GM21367 (cell line): ENCODE measurements at regions not wholly inside any gene's neighbourhood (a gene's known extent, or its start where the extent isn't known, plus 50 kb on each side); places are given as distances from the start of the nearest gene placed in this dataset.

Experiments used
- ATAC-seq: cut with Tn5 transposase; IDR thresholded peaks from one replicate; pipeline ENCODE4 v1.9.1; 2021; ENCODE audit not compliant: unreplicated experiment

DNA sequence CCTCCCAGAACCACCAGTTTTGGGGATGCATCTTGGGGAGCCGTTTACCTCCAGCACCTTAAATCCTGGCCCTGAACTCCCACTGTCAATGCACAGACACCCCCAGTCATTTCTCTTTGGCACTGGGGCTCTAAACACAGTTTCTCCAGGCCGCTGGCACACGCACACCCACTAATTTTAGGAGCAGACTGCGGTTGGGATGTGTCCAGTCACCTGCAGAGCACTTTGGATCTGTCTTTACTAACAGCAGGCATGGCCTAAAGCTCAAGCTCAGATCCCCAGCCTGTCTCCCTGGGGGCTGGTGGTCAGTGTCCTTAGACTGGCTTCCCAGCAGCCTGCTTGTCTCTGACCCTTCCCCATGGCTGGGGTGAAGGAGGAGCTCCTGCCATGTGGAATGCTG is 49.9 kb downstream of the SYNE3 start:
- ATAC-seq = no peak

DNA sequence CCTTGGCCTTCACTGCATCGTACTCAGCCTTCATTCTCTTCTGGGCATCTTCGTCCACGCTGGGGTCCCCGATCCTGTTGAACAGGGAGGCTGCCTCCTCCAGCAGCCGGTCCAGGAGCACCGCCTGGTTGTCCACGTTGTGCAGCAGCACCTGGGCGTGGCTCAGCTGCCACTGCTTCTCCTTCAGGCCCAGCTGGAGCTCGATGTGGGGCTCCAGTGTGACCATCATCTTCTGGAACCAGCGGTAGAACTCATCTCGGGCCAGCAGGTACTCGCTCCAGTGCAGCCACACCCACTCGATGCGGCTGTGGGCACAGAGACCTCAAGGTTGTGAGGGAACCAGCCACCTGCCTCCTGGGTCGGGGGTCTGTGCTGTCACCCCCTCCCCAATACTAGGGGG is 50.5 kb downstream of the SYNE3 start:
- ATAC-seq = no peak

DNA sequence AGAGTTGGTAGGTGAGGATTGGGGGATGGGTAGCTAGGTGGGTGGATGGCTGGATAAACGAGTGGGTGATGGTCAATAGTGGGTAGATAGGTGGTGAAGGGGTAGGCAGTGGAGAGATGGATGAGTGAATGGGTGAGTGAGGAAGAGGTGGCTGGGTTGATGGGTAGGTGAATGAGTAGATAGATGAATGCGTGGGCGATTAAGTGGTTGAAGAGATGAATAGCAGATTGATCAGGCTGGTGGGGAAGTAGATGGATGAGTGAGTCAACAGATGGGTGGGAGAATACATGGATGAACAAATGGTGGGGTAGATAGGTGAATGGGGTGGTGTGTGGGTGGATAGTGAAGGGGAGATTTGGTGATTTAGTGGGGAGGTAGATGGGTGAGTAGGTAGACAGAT is 51.1 kb downstream of the SYNE3 start:
- no peak for ATAC-seq

DNA sequence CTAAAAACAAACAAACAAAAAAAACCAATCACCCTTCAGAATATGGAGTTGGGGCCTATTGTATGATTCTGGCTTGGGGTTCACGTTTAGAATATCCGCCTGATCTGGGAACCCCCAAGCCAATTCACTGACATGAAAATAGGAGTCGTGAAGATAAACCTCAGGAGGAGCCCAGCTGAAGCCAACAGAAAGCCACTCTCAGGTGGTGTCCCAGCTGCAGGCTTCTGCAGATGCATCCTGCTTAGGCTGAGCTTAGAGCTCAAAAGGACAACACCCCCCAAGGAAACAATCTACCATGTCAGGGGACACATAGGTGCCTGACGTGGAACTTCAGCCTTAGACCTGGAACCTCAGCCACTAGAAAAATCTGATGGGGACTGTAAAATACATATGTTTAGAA is 51.9 kb downstream of the SYNE3 start:
- no peak for ATAC-seq

DNA sequence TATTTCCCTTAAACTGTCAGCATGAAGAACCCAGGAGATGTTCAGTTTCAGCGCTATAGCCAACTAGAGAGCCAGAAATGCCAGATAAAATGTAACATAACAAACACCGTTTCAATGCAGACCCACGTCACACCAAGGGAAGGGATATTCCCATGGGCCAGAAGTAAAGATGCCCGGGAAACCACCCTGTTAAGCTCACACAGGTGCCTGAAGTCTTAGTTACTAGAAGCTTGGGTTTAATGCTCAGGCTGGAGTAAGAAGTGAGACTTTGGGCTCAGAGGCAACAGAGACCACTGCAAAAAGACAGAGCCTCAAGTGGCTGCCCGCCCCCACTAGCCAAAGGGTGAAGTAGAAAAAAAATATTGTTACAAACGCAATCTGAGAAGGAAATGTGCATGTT is 52.3 kb downstream of the SYNE3 start:
- no peak for ATAC-seq

DNA sequence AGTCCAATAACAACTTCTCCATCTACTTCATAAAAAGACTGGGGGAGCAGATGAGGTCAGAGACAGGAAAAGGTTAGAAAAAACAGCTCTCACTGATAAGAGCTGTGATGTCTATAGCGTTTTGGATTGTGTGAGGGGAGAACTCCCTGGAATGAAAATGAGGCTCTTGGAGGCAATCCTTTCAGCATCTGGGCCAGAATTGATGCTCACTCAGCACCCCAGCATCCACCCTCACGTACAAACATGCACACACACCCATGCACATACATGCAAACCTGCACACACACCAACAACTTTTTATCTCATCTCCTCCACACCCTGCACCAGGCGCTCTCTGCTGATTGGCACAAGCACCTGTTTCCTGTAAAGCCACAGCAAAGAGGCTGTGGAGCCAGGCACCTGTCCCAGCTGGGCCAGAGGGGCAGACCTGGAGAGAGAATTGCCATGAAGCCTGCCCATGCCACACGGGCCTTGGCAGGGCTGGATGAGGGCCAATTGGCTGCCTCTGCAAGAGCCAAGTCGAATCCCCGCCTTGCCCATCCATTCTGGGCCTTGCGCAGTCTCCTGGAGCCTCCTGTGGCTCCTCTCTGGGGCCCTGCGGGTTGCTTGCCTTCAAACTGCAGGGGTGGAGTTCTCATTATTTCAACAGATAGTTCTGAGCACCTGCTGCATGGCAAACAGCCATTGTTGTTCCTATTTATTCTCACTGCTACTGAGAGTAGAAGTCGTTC is 53.1 kb downstream of the SYNE3 start:
- ATAC-seq = no peak

DNA sequence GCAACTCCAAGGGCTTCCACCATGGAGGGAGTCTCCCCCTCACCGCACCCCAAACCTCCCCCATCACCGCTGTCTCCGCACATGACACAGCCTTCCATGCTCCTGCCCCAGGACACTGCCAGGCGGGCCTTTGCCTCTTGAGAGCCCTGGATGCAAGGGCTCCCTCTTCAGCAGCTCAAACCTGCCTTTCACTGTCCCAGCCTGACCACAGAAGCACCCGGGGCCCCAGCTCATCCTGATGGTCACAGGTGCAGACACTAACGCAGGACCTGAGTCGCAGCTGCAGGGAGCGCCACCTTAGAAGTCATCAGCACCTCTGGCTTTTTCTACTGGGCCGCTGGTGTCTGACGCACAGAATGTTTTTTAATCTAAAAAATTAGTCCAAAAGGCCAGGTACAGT is 54.0 kb downstream of the SYNE3 start:
- no peak for ATAC-seq

DNA sequence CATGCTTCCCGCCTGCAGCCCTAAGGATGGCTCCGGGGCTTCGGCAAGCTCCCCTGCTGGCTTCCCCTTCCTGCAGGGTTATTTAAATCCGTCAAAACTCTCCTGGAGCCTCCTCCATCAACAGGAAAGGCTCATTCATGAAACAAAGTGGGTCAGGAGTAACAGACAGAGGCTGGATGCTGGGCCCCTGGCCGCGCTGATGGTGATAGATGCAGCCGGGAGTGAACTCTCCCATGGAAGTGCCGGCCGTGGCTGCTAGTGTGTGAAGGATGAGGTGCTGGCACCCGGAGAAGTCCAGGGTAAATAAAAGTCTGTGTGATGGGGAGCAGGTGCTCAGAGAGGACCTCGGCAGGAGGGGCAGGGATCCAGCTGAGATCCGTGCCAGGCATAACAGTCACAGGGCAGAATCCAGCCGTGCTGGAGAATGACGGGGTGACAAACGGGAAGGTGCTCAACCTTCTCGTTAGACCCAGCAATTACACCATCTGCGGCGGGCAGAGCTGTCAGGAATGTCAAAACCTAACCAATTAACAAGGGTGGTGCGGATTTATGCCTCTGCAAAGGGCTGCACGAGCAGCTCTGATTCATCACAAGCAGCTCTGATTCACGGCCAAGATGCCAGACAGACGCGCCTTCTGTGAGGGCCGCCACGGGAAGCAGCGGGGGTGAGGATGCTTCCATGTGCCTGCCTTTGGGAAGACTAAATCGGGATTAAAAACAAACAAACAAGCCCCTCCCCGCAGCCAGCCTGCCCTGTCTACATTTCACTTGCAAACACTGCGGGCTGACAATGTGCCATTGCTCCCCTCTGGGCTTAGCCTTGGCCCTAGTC is 55.6 kb downstream of the SYNE3 start:
- no peak for ATAC-seq

DNA sequence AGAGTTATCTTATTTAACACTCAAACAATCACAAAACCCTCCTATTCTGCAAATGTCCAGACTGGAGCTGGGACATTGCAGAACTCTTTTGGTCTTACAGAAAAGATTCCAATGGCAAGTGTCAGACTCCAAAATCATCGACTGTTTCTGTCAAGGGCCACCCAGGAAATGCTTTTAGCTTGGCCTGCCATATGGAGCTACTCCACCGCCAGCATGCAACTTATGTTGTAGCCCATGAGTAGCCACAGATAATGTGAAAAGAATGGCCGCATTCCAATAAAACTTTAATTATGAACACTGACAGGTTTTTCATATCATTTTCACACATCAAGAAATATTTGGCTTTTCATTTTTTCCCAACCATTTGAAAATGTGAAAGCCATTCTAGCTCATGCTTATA is 57.5 kb downstream of the SYNE3 start:
- ATAC-seq = no peak

DNA sequence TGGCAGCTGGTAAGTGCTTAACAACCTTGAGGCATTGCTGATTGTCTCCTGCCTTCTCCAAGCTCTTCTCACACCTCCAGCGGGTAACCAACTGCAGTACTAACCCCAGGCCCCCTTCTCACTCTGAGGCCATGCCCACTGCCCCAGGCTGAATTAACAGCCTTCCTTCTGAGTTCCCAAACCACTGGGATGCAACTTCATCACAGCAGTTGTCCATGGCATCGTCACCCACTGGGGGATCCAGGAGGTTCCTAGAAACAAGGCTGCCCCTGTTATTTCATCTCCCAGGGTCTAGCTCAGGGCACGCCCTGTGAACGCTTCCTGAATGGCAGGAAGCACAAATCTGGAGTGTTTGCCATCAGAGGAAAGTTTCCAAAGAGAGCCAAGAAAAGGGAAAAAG is 58.0 kb downstream of the SYNE3 start:
- ATAC-seq = no peak

DNA sequence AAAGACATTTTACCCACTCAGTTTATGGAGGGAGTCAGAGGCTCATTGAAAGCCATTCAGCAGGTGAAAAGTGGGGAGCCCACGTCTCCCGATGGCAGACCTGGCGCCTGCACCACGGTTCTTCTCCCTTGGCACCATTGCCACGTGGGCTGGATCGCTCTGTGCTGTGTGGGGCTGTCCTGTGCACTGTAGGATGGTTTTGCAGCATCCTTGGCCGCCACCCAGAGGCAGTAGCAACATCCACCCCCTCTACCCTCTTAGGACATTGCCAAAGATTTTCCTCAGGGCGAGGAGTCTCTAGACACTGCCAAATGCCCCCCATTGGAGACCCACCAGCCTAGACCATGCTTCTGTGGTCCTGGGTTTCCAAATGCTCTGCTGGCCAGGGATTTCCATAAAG is 60.2 kb downstream of the SYNE3 start:
- no peak for ATAC-seq

DNA sequence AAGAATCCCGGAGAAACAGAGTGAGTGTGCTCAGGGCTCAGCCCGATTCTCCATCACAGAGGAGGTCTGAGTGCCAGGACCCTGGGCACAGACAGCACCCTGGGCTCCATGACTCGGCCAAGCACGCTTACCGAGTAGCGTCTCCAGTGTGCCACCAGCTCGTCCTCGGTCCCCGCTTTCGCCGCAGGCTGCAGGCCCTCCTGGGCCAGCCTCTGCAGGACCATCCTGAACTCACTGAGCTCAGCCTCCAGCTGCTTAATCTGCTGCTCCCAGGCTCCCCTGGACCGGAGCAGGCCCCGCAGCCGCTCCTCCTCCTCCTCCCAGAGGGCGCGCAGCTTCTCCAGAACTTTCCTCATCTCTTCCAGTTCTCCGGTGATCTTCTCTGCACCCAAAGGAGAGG is 61.2 kb downstream of the SYNE3 start:
- ATAC-seq = no peak

DNA sequence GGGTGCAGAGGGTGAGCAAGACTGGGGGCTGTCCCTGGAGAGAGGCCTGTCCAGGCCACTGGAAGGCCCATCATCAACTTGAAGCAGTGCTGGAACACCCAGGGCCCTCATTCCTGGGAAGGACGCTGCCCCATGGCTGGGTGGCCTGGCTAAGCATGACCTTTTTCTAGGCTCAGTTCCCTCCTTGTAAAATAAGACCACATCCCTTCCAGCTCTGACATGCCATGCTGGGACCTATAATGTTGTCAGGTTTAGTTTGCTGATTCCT is 62.8 kb downstream of the SYNE3 start:
- ATAC-seq = no peak

DNA sequence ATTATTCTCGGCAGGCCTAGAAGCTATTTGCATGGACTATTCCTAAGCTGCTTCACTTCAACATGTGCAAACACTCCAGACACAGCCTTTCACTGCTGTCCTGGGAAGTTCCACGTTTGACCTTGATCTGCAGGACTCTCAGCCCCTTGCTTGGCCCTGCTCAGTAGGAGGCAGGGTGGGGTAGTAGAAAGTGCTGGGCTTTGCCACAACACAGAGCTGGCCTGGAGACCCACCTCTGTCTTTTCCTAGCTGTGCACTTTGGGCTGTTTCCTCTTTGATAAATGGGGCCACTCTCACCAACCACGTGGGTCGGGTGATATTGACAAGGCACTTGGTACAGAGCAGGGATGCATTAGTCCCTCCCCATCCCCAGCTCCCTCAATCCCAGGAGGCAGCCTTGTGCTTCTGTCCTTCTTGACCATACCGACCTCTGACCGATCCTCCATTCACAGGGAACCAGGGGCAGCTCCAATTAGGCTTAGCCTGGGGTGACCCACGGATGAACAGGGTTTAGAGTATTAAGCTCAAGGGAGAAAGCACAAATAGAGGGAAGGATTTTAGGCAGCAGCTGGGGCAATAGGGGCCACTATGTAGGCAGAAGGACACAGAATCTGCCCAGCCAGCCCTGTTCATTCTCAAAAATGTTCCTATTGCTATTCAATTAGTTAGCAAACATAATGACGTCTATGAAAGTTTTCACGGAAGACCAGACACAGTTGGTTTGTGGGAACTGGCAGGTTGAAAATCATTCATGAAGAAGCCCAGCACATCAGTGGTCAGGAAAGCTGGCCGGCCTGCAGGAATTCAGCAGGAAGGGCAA is 63.3 kb downstream of the SYNE3 start:
- ATAC-seq = no peak

DNA sequence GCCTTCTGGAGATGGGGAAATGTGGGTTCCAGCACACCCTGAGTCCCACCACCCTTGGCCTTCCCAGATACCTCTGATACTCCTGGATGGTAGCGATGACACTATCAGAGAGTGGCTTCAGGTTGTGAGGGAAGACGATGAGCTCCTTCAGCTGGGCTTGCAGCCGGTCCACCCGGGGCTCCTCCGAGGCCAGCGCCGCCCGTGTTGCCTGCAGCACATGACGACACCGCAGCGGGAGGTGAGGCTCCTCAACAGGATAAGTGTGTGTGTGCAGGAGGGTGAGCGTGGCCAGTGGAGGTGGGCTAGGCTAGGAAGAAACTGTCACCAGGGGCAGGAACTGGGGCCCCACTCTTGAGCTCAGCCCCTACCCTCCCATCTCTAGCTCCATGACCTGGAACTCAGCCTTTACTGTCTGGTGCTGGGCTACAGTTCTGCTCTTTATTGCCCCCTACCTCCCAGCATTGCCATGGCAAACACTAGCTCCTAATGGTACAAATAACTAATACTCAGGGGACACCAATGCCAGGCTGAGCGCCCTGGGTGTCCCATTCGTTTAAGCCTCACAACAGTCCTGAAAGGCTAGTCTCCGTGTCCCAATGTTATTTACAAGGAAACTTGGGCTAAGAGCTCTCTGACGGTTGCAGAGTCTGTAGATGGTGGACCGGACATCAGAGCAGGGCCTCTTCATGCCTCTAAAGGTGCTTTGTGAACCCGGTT is 64.1 kb downstream of the SYNE3 start:
- ATAC-seq = no peak

DNA sequence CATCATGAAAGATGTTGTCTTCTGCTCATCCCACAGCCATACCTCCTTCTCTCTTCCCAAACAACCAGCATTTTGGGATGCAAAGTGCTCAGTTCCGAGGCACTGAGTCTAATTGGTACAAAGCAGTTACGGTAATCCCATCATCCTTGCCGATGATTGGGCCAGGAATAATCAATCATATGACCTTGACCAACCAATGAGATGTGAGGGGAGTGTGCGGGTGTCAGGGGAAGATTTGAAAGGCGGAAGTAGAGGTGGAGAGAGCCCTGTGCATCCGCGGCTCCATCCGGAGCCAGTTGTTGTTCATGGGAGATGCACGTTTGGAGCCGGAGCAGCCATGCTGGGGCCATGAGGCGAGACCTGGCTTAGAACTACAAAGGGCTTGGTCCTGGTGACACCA is 67.3 kb downstream of the SYNE3 start:
- no peak for ATAC-seq

DNA sequence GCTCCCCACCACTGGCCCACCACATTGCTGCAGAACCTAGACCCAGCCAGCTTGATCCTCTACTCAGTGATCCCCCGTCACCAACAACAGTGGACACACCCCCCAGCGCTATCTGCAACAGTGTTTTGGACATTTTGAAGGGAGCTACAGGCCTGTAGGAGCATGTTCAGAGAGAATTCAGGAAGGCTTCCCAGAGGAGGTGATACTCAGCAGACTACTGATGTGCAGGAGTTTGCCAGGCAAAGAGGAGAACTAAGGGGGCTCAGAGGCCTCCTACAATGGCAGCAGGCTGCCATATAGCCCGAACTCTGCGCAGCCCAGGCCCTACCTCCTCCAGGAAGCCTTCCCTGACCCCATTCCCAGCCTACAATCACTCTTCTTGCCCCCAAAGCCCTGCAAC is 70.0 kb downstream of the SYNE3 start:
- no peak for ATAC-seq

DNA sequence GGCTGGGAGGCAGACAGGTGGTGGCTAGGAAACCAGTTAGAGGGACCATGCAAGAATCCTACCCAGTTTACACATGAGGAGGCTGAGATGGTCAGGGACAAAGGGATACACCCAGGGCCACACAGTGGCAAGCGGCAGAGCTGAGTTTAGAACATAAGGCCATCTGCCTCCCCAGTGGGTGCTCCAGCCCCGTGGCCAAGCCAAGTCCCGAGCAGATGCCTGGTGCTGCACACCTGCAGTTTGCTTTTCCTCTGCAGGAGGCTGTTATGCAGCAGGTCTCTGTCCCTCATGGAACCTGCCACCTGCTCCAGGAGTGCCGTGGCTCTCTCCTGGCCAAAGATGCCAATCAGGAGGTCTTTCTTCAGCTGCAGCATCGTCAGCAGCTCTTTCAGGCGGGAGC is 70.8 kb downstream of the SYNE3 start:
- no peak for ATAC-seq

DNA sequence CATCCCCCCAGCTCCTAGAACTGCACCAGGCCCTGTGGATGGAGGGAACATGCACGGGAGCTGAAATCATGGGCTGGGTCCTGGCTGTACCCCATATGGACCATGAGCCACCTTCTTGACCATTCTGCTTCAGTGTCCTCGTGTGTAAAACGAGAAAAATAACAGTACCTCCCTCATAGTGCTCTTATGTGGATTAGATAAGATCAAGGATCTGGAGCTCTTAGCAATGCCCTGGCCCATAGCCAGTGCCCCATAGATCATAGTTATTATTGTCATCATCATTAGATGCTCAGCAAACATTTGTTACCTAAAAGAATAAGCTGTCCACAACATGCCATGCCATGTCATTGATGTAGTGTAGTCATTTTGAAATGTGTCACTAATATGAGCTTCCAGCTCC is 71.3 kb downstream of the SYNE3 start:
- no peak for ATAC-seq

DNA sequence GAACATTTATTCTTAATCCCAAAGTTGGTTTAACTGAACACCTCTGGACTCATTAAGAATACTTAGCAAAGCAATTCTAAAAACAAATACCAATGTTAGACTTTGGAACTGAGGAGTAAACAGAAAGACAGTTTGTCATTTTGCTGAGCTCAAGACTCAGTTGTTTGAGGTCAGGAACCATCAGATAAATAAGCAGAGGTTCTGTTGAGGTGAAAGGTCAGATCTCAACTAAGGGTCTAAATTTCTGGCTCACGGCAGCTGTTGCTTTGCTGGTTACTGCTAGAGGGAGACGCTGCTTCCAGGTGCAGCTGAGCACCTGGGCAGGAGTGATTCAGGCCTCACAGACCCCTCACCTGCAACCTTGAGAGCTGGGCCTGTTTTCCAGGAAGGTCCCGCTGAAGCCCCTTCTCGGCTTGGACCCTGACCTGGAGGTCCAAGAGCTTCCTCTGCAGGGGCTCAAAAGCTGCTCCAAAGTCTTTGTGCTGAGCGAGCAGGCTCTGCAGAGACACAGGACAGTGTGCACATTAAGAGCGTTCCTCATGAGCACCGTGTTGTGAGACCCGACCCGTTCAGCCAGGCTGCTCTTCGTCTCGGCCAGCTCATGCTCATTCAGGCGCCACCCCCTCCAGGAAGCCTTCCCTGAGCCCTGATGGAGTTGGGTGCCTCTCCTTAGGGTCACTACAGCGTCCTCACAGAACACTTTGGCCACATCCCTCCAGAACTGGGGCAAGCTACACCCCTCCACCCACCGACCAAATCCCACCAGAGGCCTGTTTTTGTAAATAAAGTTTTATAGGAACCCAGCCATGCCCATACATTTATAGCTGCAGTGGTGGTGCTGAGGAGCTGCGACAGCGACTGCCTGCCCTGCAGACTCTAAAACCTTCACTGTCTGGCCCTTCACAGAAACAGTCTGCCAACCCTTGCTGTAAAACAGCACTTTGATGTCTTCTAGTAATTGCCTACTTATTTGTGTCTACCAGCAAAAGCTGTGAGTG is 72.0 kb downstream of the SYNE3 start:
- ATAC-seq = no peak
